ENCODE measurements at regions not wholly inside any gene's neighbourhood (a gene's known extent, or its start where the extent isn't known, plus 50 kb on each side); places are given as distances from the start of the nearest gene placed in this dataset.

DNA sequence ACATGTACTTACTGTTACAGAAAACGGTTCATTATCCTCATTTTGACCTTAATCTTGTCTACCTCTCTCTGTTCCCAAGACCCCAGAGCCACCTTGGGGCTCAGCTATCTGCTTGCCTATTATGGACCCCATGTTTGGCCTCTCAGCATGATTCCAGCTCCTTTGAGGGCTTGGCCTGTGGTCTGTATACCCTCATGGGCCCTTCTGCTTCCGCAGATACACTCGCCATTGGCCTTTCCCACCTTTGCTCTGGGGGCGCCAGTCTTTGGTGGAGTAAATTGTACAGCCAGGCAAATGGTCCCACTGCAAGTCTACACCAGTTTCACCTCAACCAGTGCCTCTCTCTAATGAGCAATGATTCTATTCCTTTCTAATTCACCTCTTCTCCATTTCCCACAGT, 109.2 kb upstream of the ZNF746 start:
- Histone ChIP-seq H4K91ac (replicated peaks; ENCODE audit: insufficient read length, low read length) (no peak overlapping the region), H2BK20ac (ENCODE audit: low read length) (no peak overlapping the region), H3K4ac (replicated peaks; ENCODE audit: insufficient read length, low read depth, low read length) (no peak overlapping the region), H3K79me1 (ENCODE audit: low read depth, low read length) (no peaks in the 10 kb centered on the region), H3K4me2 (ENCODE audit: insufficient read depth in 1 of 2, low read depth in 2 of 2, low read length in 2 of 2) (no peak overlapping the region), H2BK12ac (ENCODE audit: low read depth, low read length) (no peak overlapping the region), H3K14ac (ENCODE audit: insufficient read length) (no peak overlapping the region), H4K20me1 (replicated peaks in 1 of 2; ENCODE audit: control insufficient read depth in 1 of 2, insufficient read depth in 2 of 2, low read length in 2 of 2) (peaks cover 0 to 4% of the 10 kb centered on the region in 2 experiments), H3K9me3 (ENCODE audit: insufficient read depth in 2 of 2, low read depth in 1 of 2, low read length in 1 of 2) (no peaks in the 10 kb centered on the region), H3K36me3 (ENCODE audit: control insufficient read depth in 2 of 4, insufficient read depth in 4 of 4, low read length in 3 of 4) (peaks cover 0 to 22% (median 3%) of the 10 kb centered on the region in 4 experiments; a peak in 5 of 8 replicates), H3K9ac (replicated peaks in 1 of 4; ENCODE audit: extremely low read depth in 1 of 4, low read depth in 3 of 4, low read length in 3 of 4) (no peak overlapping the region), H3K79me2 (ENCODE audit: control insufficient read depth in 1 of 2, insufficient read depth in 2 of 2, low read length in 2 of 2) (no peaks in the 10 kb centered on the region), H3K23ac (ENCODE audit: insufficient read length) (no peak overlapping the region), H3K27me3 (replicated peaks in 1 of 4; ENCODE audit: control insufficient read depth in 3 of 4, extremely low read depth in 1 of 4, insufficient read depth in 3 of 4, low read length in 3 of 4) (no peaks in the 10 kb centered on the region), H3K4me1 (replicated peaks in 1 of 4; ENCODE audit: control insufficient read depth in 3 of 4, insufficient read depth in 4 of 4, low read length in 3 of 4) (no peaks in the 10 kb centered on the region), H3K27ac (ENCODE audit: low read depth, low read length) (no peak overlapping the region), H3K4me3 (ENCODE audit: extremely low read depth in 1 of 4, insufficient read depth in 2 of 4, low read depth in 3 of 4, low read length in 4 of 4) (no peak overlapping the region), H2BK5ac (ENCODE audit: low read depth, low read length) (no peak overlapping the region), H4K5ac (ENCODE audit: insufficient read length, low read depth, low read length) (no peak overlapping the region), H3K18ac (ENCODE audit: extremely low read depth, low read length) (no peak overlapping the region), H3K56ac (replicated peaks; ENCODE audit: insufficient read length, low read depth, low read length) (no peak overlapping the region), H2AFZ (ENCODE audit: low read length) (no peak overlapping the region), H2BK15ac (ENCODE audit: low read length) (no peak overlapping the region), H4K8ac (ENCODE audit: extremely low read depth, insufficient read depth, low read length) (no peak overlapping the region), H3K23me2 (ENCODE audit: low read depth, low read length) (no peaks in the 10 kb centered on the region), H2BK120ac (replicated peaks; ENCODE audit: low read depth, low read length) (no peak overlapping the region), H2AK5ac (ENCODE audit: low read depth, low read length) (no peak overlapping the region)
- no peak for DNase-seq (ENCODE audit: low read depth in 1 of 2, low spot score in 2 of 2)
- FAIRE-seq, result no peak
- ChIA-PET CTCF (ENCODE audit: partially characterized antibody) (interaction anchor here (1.0 kb wide), 1 partner anchor 18 kb away, joined by 3 read pairs; no protein-coding TSS in a partner anchor), POLR2A (ENCODE audit: partially characterized antibody) (interaction anchor here (1.1 kb wide), 1 partner anchor 18 kb away, joined by 3 read pairs; no protein-coding TSS in a partner anchor)
- TF ChIP-seq BRCA1 (IDR thresholded peaks at IDR 0.05; ENCODE audit: low read depth, low read length), result no peak
- TF ChIP-seq, protein P1, sequence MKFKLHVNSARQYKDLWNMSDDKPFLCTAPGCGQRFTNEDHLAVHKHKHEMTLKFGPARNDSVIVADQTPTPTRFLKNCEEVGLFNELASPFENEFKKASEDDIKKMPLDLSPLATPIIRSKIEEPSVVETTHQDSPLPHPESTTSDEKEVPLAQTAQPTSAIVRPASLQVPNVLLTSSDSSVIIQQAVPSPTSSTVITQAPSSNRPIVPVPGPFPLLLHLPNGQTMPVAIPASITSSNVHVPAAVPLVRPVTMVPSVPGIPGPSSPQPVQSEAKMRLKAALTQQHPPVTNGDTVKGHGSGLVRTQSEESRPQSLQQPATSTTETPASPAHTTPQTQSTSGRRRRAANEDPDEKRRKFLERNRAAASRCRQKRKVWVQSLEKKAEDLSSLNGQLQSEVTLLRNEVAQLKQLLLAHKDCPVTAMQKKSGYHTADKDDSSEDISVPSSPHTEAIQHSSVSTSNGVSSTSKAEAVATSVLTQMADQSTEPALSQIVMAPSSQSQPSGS (IDR thresholded peaks at IDR 0.05; ENCODE audit: low read length), result no peak
- no peak for TF ChIP-seq CTBP2 (IDR thresholded peaks at IDR 0.05; ENCODE audit: borderline replicate concordance, insufficient read depth, insufficient read length, low read length)
- no peak for TF ChIP-seq JUND (IDR thresholded peaks at IDR 0.05; ENCODE audit: low read length)
- TF ChIP-seq SIN3A (conservative IDR thresholded peaks at IDR 0.05 in 1 of 2, IDR thresholded peaks at IDR 0.05 in 1 of 2; ENCODE audit: low read depth in 1 of 2, low read length in 2 of 2), result no peak
- no peak for TF ChIP-seq SP2 (IDR thresholded peaks at IDR 0.05; ENCODE audit: low read length)
- TF ChIP-seq JUN (IDR thresholded peaks at IDR 0.05; ENCODE audit: low read depth, low read length), result no peak
- TF ChIP-seq POLR2AphosphoS5 (IDR thresholded peaks at IDR 0.05; ENCODE audit: low read depth, low read length), result no peak
- WGBS, 2 experiments (ENCODE audit: extremely low coverage in 1 of 2, insufficient coverage in 1 of 2, insufficient read length in 1 of 2, insufficient replicate concordance in 2 of 2, low coverage in 1 of 2, low lambda C conversion rate in 2 of 2, missing lambda C conversion rate in 1 of 2), result 90% methylated on average over 4 of the region's 4 CpGs; no CpG with 5 or more reads in 1 of the 2 experiments

Measured in H1 (cell line).